ENCODE measurements at regions not wholly inside any gene's neighbourhood (a gene's known extent, or its start where the extent isn't known, plus 50 kb on each side); places are given as distances from the start of the nearest gene placed in this dataset.
"Not testable (repeated sequence)": the region's sequence is repeated elsewhere in the genome, so short reads cannot be mapped to it uniquely, and the experiment has no call there.

DNA sequence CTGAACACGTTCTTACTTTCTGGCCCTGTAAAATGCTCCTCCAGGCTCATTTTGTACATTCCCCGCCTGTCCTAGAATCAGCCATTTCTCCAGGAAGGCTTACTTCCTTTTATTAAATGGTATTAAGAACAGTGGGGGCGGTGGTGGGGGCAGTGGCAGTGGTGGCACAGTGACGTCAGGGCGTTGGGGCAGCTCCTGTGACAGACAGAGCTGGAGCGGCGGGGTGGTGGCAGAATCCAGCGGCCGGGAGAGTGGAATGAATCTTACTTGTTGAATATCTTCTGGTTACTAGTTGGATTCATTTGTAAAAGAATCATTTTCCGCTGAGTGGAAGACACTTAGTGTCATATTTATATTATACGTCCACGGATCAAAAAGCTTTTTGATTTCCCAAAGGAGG lies 262.6 kb downstream of the BCL2L11 start:
- not testable (repeated sequence) for H2AFZ ChIP-seq; H3K4me3 ChIP-seq; H3K27me3 ChIP-seq; H3K4me1 ChIP-seq (ENCODE audit: insufficient read depth); H3K79me2 ChIP-seq; H3K4me2 ChIP-seq; H3K9me3 ChIP-seq (ENCODE audit: low read depth); H3K27ac ChIP-seq; H4K20me1 ChIP-seq (ENCODE audit: insufficient read depth, poor library complexity, severe bottlenecking); DNase-seq (ENCODE audit: low spot score); H3K9me2 ChIP-seq (replicated peaks; ENCODE audit: insufficient read depth); H3K36me3 ChIP-seq (replicated peaks; ENCODE audit: insufficient read depth, low read depth)
- WGBS (ENCODE audit: low lambda C conversion rate, missing lambda C conversion rate), result 92% methylated on average over 10 of the region's 12 CpGs

DNA sequence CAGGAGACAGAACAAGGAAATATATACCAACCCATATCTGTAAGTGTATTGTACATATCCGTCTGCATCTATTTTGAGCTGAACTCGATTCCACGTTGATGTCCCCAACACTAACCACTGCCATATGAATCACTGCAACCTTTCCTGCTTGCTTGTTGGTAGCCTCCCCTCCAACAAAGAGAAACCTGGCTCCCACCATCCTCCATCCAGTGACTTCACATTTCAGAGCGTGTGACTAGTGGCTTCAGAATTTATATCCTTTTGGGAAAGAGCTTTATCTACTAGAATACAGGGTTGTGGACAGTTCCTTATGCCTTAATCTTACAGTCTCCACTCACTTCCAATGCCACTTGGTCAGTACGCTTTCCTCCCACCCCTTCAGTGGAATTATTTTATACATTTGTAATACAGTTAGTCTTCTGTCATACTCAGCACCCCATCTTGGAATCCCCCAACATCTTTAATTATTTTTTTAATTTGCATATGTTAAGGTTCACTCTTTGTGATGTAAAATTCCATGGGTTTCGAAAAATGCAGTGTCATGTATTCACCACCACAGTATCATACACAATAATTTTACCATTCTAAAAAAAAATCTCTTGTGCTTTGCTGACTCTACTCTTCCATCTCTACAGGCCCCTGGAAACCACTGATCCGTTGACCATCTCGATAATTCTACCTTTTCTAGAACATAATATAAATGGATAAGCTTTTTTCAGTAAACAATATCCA lies 264.7 kb downstream of the BCL2L11 start:
- H3K4me3 ChIP-seq; H3K9me2 ChIP-seq (replicated peaks; ENCODE audit: insufficient read depth); H2AFZ ChIP-seq; H3K4me1 ChIP-seq (ENCODE audit: insufficient read depth); H3K79me2 ChIP-seq; DNase-seq (ENCODE audit: low spot score); H3K27ac ChIP-seq; H3K9me3 ChIP-seq (ENCODE audit: low read depth); H3K27me3 ChIP-seq; H4K20me1 ChIP-seq (ENCODE audit: insufficient read depth, poor library complexity, severe bottlenecking); H3K36me3 ChIP-seq (replicated peaks; ENCODE audit: insufficient read depth, low read depth); H3K4me2 ChIP-seq: not testable (repeated sequence)
- WGBS (ENCODE audit: low lambda C conversion rate, missing lambda C conversion rate), result 90% methylated on average over 5 of the region's 8 CpGs

DNA sequence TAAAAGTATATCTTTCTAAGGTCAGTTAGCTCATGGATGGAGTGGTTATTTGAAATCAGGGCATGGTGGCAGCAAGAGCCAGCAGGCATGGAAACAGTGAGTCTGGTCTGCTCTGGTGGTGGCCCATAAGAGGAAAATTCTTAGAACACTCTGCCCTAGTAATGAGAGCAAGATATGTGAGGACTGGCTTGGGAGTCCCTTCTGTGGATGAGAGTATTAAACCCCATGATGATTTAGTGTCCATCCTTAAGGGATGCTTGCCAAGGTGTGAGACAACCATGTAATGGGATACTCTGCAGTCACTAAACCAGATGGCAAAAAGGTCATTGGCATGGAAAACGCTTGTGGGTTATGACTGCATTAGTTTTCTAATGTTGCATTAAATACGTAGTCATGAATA lies 269.9 kb downstream of the BCL2L11 start:
- H3K27ac ChIP-seq; H3K27me3 ChIP-seq; DNase-seq (ENCODE audit: low spot score); H3K4me1 ChIP-seq (ENCODE audit: insufficient read depth); H2AFZ ChIP-seq; H3K36me3 ChIP-seq (replicated peaks; ENCODE audit: insufficient read depth, low read depth); H3K4me2 ChIP-seq; H4K20me1 ChIP-seq (ENCODE audit: insufficient read depth, poor library complexity, severe bottlenecking); H3K4me3 ChIP-seq; H3K9me2 ChIP-seq (replicated peaks; ENCODE audit: insufficient read depth); H3K79me2 ChIP-seq; H3K9me3 ChIP-seq (ENCODE audit: low read depth): not testable (repeated sequence)
- WGBS (ENCODE audit: low lambda C conversion rate, missing lambda C conversion rate), result no CpG with 5 or more reads among the region's 2 CpGs

DNA sequence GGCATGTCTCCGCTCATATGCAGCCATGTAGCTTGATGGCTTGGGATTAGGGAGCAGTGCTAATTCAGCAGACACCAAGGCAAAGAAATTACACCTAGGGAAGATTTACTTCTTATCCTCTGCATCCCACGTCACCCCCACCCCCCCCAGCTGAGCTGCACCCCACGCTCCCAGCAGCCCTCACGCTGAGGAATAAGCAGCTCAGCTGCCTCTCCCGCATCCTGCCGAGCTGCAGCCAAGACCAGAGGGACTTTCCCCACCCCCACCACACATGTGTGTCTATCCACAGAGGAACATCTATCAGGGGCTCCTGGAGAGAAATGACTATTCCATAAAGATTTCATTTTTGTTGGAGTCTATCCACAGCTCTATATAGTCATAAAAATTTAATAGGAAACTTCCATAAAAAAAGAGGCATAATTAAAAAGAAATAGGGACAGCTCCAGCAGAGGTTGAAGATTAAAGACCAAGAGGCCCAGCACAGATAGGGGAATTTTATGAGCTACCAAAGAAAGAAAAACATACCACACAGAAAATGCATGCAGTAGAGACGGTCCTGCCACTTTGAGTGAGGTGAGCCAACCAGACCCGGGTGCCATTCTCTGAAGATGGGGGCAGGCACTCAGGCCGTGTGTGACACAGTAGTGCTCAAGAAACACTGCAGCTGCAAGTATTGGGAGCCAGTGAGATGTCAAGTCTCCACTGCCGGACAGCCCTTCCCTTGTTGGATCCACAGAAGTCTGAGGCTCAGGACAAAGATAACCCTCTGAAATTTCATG lies 274.8 kb downstream of the BCL2L11 start:
- 57% methylated on average over 7 of the region's 10 CpGs for WGBS (ENCODE audit: low lambda C conversion rate, missing lambda C conversion rate)
- H4K20me1 ChIP-seq (ENCODE audit: insufficient read depth, poor library complexity, severe bottlenecking); H2AFZ ChIP-seq; H3K9me3 ChIP-seq (ENCODE audit: low read depth); H3K4me3 ChIP-seq; H3K79me2 ChIP-seq; H3K4me1 ChIP-seq (ENCODE audit: insufficient read depth); H3K27ac ChIP-seq; H3K27me3 ChIP-seq; H3K36me3 ChIP-seq (replicated peaks; ENCODE audit: insufficient read depth, low read depth); H3K4me2 ChIP-seq; H3K9me2 ChIP-seq (replicated peaks; ENCODE audit: insufficient read depth): not testable (repeated sequence)
- DNase-seq (ENCODE audit: low spot score), result peak; percentile 38

DNA sequence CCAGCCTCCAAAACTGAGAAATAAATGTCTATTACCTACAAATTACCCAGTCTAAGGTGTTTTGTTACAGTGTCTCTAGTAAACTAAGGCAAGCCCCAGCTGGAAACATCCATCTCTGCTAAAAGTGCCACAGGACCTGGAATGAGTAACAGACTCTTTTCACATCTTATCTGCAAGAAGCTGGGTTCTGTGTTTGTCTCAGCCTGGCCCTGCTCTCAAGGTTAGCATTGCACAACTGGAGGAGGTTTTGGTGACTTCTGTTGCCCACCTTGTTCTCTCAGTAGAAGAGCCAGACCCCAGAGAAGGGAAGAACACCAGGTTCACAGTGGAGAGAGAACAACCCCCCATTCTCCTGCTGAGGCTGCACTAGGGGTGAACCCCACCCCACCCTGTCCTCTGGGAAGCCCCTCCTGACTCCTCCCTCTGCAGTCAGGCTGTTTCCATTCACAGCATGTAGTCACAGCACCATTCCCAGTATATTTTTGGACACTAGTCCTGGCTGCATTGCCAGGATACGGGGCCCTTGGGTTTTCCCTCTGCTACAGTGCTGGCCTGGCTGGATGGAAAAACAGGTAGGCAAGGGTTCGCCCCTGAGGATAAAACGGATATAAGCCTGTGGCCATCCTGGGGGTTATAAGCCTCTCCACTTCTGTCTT lies 280.0 kb downstream of the BCL2L11 start:
- not testable (repeated sequence) for H4K20me1 ChIP-seq (ENCODE audit: insufficient read depth, poor library complexity, severe bottlenecking); H3K27ac ChIP-seq; H3K36me3 ChIP-seq (replicated peaks; ENCODE audit: insufficient read depth, low read depth); H3K9me3 ChIP-seq (ENCODE audit: low read depth); H3K4me1 ChIP-seq (ENCODE audit: insufficient read depth); H3K27me3 ChIP-seq; H3K9me2 ChIP-seq (replicated peaks; ENCODE audit: insufficient read depth); H3K4me2 ChIP-seq; H2AFZ ChIP-seq; H3K79me2 ChIP-seq; H3K4me3 ChIP-seq
- peak; percentile 1 for DNase-seq (ENCODE audit: low spot score)
- 67% methylated on average over 3 of the region's 3 CpGs for WGBS (ENCODE audit: low lambda C conversion rate, missing lambda C conversion rate)

DNA sequence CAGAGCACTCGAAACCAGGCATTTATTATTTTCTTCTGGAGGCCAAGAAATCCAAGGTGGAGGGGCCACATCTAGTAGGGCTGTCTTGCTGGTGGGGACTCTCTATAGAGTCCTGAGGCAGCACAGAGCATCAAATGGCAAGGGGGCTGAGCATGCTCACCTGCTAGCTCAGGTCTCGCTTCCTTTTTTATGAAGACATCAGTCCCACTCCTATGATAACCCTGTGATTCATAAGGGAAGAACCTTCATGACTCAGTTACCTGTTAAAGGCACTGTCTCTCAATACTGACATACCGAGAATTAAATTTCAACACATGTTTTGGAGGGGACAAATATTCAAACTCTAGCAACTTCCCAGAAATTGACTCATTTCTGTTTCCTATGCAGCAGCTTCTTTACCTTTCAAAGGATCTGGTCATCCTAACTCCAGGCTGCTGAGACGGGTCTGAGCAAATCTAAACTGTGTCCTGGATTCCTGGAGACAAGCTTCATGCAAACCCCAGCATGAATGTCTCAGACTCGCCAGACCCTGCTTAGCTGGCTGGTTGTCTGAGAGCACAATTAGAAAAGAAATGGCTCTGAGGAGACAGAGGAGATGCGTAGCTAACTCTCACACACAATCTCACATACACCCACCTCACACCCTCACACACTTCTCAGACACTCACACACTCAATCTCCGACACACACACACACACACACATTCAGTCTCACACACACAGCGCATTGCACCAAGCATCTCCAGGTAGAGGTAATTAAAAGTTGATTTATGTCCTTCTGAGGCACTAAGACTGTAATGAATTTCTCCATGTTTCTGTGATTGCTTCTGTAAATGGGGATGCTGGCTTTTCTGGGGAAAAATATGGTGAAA lies 280.8 kb downstream of the BCL2L11 start:
- not testable (repeated sequence) for H3K9me3 ChIP-seq (ENCODE audit: low read depth); H3K4me2 ChIP-seq; H3K79me2 ChIP-seq; H3K27me3 ChIP-seq; H3K4me3 ChIP-seq; H4K20me1 ChIP-seq (ENCODE audit: insufficient read depth, poor library complexity, severe bottlenecking); DNase-seq (ENCODE audit: low spot score); H3K36me3 ChIP-seq (replicated peaks; ENCODE audit: insufficient read depth, low read depth); H3K27ac ChIP-seq; H3K9me2 ChIP-seq (replicated peaks; ENCODE audit: insufficient read depth); H3K4me1 ChIP-seq (ENCODE audit: insufficient read depth); H2AFZ ChIP-seq
- 86% methylated on average over 3 of the region's 8 CpGs for WGBS (ENCODE audit: low lambda C conversion rate, missing lambda C conversion rate)

DNA sequence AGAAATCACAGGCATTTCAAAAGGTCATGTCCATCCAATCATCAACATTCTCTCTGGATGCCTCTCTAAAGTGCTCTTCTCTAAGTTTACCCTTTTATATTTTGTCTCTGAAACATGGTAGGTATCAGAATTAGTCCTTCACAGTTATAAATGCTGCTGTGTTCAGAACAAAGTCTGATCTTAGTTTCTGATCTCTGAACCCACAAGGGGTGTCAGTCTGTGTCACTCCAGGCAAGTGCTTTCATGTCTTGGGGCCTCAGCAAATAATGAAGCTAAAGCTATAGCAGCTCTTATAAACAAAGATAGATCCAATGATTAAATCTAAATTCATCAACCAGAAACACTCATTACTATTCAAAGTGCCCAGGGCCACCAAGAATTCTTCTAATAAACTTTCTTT lies 281.7 kb downstream of the BCL2L11 start:
- not testable (repeated sequence) for H3K79me2 ChIP-seq; H3K36me3 ChIP-seq (replicated peaks; ENCODE audit: insufficient read depth, low read depth); H3K4me1 ChIP-seq (ENCODE audit: insufficient read depth); H3K9me2 ChIP-seq (replicated peaks; ENCODE audit: insufficient read depth); H3K9me3 ChIP-seq (ENCODE audit: low read depth); H3K27me3 ChIP-seq; H2AFZ ChIP-seq; H3K4me3 ChIP-seq; DNase-seq (ENCODE audit: low spot score); H3K27ac ChIP-seq; H4K20me1 ChIP-seq (ENCODE audit: insufficient read depth, poor library complexity, severe bottlenecking); H3K4me2 ChIP-seq

DNA sequence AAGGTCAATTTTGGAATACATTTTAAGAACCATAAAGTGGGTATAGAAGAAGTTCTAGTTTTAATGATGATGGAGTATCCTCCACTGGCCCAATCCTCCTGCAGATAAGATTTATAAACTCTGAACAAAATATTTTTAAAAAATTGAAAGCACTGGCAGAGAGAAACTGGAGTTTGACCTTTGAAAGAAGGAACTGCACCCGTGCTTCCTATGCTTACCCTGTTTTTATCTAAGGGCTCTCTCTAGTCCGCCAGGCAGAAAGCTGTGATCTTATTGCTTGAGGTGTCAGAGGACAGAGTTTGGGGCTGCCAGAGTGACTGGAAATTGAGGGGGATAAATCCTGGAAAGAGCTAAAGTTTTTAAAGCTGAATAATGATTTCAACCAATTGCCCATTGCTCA lies 282.6 kb downstream of the BCL2L11 start:
- 37% methylated on average over 2 of the region's 2 CpGs for WGBS (ENCODE audit: low lambda C conversion rate, missing lambda C conversion rate)
- H3K9me2 ChIP-seq (replicated peaks; ENCODE audit: insufficient read depth); H3K36me3 ChIP-seq (replicated peaks; ENCODE audit: insufficient read depth, low read depth); H2AFZ ChIP-seq; DNase-seq (ENCODE audit: low spot score); H3K4me1 ChIP-seq (ENCODE audit: insufficient read depth); H3K79me2 ChIP-seq; H3K27me3 ChIP-seq; H3K4me3 ChIP-seq; H3K27ac ChIP-seq; H4K20me1 ChIP-seq (ENCODE audit: insufficient read depth, poor library complexity, severe bottlenecking); H3K9me3 ChIP-seq (ENCODE audit: low read depth); H3K4me2 ChIP-seq: not testable (repeated sequence)
